BLaER1 treated with 17β-estradiol and CSF1 and Interleukin-3, amounts not matched to agents 10 nM and 100 nM (cell line): ENCODE measurements at regions not wholly inside any gene's neighbourhood (a gene's known extent, or its start where the extent isn't known, plus 50 kb on each side); places are given as distances from the start of the nearest gene placed in this dataset.

Experiments used
- H3K27ac ChIP-seq, 11 experiments: shearing (Covaris generic); formaldehyde crosslinking; 2 replicates each; pipeline ENCODE4 v1.8.1; 2022
- H3K27me3 ChIP-seq, 11 experiments: shearing (Covaris generic); formaldehyde crosslinking; 2 replicates each; pipeline ENCODE4 v1.8.1; 2022
- H3K36me3 ChIP-seq, 11 experiments: shearing (Covaris generic); formaldehyde crosslinking; 2 replicates each; pipeline ENCODE4 v1.8.1; 2022
- H3K4me1 ChIP-seq, 10 experiments: shearing (Covaris generic); formaldehyde crosslinking; 2 replicates each; pipeline ENCODE4 v1.8.1; 2022
- H3K4me2 ChIP-seq, 11 experiments: shearing (Covaris generic); formaldehyde crosslinking; 2 replicates each; pipeline ENCODE4 v1.8.1; 2022
- H3K4me3 ChIP-seq, 10 experiments: shearing (Covaris generic); formaldehyde crosslinking; 2 replicates each; pipeline ENCODE4 v1.8.1; 2022
- H3K9ac ChIP-seq, 11 experiments: shearing (Covaris generic); formaldehyde crosslinking; 2 replicates each; pipeline ENCODE4 v1.8.1; 2022
- H3K9me3 ChIP-seq, 11 experiments: shearing (Covaris generic); formaldehyde crosslinking; replicated peaks in 1 of 11; 2 replicates each; pipeline ENCODE4 v1.8.1; 2022
- H4K20me1 ChIP-seq, 11 experiments: shearing (Covaris generic); formaldehyde crosslinking; 2 replicates each; pipeline ENCODE4 v1.8.1; 2022
- Cebpa-rat ChIP-seq, 11 experiments: shearing (Covaris generic); IDR thresholded peaks; 2 replicates each; pipeline ENCODE4 v1.8.1; 2022

- no peak for TF ChIP-seq Cebpa-rat (IDR thresholded peaks at IDR 0.05)
- Histone ChIP-seq H3K27ac (no peak overlapping the region), H3K4me3 (no peak overlapping the region), H4K20me1 (no peaks in the 10 kb centered on the region), H3K4me2 (no peak overlapping the region), H3K27me3 (no peaks in the 10 kb centered on the region), H3K4me1 (no peaks in the 10 kb centered on the region), H3K9me3 (no peaks in the 10 kb centered on the region), H3K36me3 (no peaks in the 10 kb centered on the region), H3K9ac (no peak overlapping the region)
Observed at GRCh38 chr15:79595995-79596622, 164.0 kb downstream of the MINAR1 start.

- H4K20me1 ChIP-seq, result no peaks in the 10 kb centered on the region
- no peak overlapping the region for H3K4me2 ChIP-seq
- H3K27ac ChIP-seq, result no peak overlapping the region
- H3K4me1 ChIP-seq, result no peaks in the 10 kb centered on the region
- H3K36me3 ChIP-seq, result no peaks in the 10 kb centered on the region
- no peak overlapping the region for H3K4me3 ChIP-seq
- no peaks in the 10 kb centered on the region for H3K9me3 ChIP-seq
- no peak overlapping the region for H3K9ac ChIP-seq
- no peak for TF ChIP-seq Cebpa-rat (IDR thresholded peaks at IDR 0.05)
- H3K27me3 ChIP-seq, result no peaks in the 10 kb centered on the region
Observed at GRCh38 chr15:79598639-79599038, 166.5 kb downstream of the MINAR1 start.

GRCh38 chr15:79601405-79602086, 169.4 kb downstream of the MINAR1 start:
- Histone ChIP-seq H3K4me2 (no peak overlapping the region), H3K9me3 (no peaks in the 10 kb centered on the region), H3K27me3 (no peaks in the 10 kb centered on the region), H3K4me1 (no peaks in the 10 kb centered on the region), H3K9ac (no peak overlapping the region), H3K4me3 (no peak overlapping the region), H3K27ac (no peak overlapping the region), H4K20me1 (no peaks in the 10 kb centered on the region), H3K36me3 (no peaks in the 10 kb centered on the region)
- TF ChIP-seq Cebpa-rat (IDR thresholded peaks at IDR 0.05), result no peak

- Histone ChIP-seq H4K20me1 (no peaks in the 10 kb centered on the region), H3K4me3 (no peak overlapping the region), H3K9me3 (no peaks in the 10 kb centered on the region), H3K27me3 (no peaks in the 10 kb centered on the region), H3K4me2 (no peak overlapping the region), H3K36me3 (no peaks in the 10 kb centered on the region), H3K4me1 (no peaks in the 10 kb centered on the region), H3K27ac (no peak overlapping the region), H3K9ac (no peak overlapping the region)
- no peak for TF ChIP-seq Cebpa-rat (IDR thresholded peaks at IDR 0.05)
Observed at GRCh38 chr15:79602180-79602579, 170.0 kb downstream of the MINAR1 start.

- Histone ChIP-seq H3K9me3 (no peaks in the 10 kb centered on the region), H3K27ac (no peak overlapping the region)
Observed at GRCh38 chr15:79602731-79603130, 170.6 kb downstream of the MINAR1 start.

GRCh38 chr15:79606831-79607355, 174.8 kb downstream of the MINAR1 start:
- Histone ChIP-seq H4K20me1 (no peaks in the 10 kb centered on the region), H3K4me3 (no peak overlapping the region), H3K9ac (no peak overlapping the region), H3K27ac (no peak overlapping the region), H3K27me3 (no peaks in the 10 kb centered on the region), H3K4me1 (no peaks in the 10 kb centered on the region), H3K36me3 (no peaks in the 10 kb centered on the region), H3K4me2 (no peak overlapping the region), H3K9me3 (no peaks in the 10 kb centered on the region)
- TF ChIP-seq Cebpa-rat (IDR thresholded peaks at IDR 0.05), result no peak

More at GRCh38 chr15:79602731-79603130, 170.6 kb downstream of the MINAR1 start:
- H3K4me1 ChIP-seq, result no peaks in the 10 kb centered on the region
- H3K4me3 ChIP-seq, result no peak overlapping the region
- no peaks in the 10 kb centered on the region for H3K36me3 ChIP-seq
- H3K9ac ChIP-seq, result no peak overlapping the region
- H4K20me1 ChIP-seq, result no peaks in the 10 kb centered on the region
- H3K4me2 ChIP-seq, result no peak overlapping the region
- H3K27me3 ChIP-seq, result no peaks in the 10 kb centered on the region
- no peak for TF ChIP-seq Cebpa-rat (IDR thresholded peaks at IDR 0.05)

GRCh38 chr15:79608066-79608864, 176.1 kb downstream of the MINAR1 start:
- Histone ChIP-seq H3K27ac (no peak overlapping the region), H3K4me1 (no peaks in the 10 kb centered on the region), H3K9me3 (no peaks in the 10 kb centered on the region), H3K4me2 (no peak overlapping the region), H4K20me1 (no peaks in the 10 kb centered on the region), H3K36me3 (no peaks in the 10 kb centered on the region), H3K9ac (no peak overlapping the region), H3K27me3 (no peaks in the 10 kb centered on the region), H3K4me3 (no peak overlapping the region)
- no peak for TF ChIP-seq Cebpa-rat (IDR thresholded peaks at IDR 0.05)

GRCh38 chr15:79609506-79609905, 177.4 kb downstream of the MINAR1 start:
- no peaks in the 10 kb centered on the region for H3K27me3 ChIP-seq
- no peak for TF ChIP-seq Cebpa-rat (IDR thresholded peaks at IDR 0.05)

GRCh38 chr15:79610021-79610420, 177.9 kb downstream of the MINAR1 start:
- H3K36me3 ChIP-seq, result no peaks in the 10 kb centered on the region
- no peak overlapping the region for H3K9ac ChIP-seq
- no peak overlapping the region for H3K4me3 ChIP-seq
- no peaks in the 10 kb centered on the region for H3K27me3 ChIP-seq
- no peak overlapping the region for H3K4me2 ChIP-seq
- H3K4me1 ChIP-seq, result no peaks in the 10 kb centered on the region
- no peaks in the 10 kb centered on the region for H3K9me3 ChIP-seq
- no peak for TF ChIP-seq Cebpa-rat (IDR thresholded peaks at IDR 0.05)
- H3K27ac ChIP-seq, result no peak overlapping the region
- no peaks in the 10 kb centered on the region for H4K20me1 ChIP-seq

More at GRCh38 chr15:79609506-79609905, 177.4 kb downstream of the MINAR1 start:
- H3K4me1 ChIP-seq, result no peaks in the 10 kb centered on the region
- no peaks in the 10 kb centered on the region for H4K20me1 ChIP-seq
- no peak overlapping the region for H3K4me2 ChIP-seq
- H3K4me3 ChIP-seq, result no peak overlapping the region
- no peak overlapping the region for H3K27ac ChIP-seq
- no peaks in the 10 kb centered on the region for H3K36me3 ChIP-seq
- no peaks in the 10 kb centered on the region for H3K9me3 ChIP-seq
- no peak overlapping the region for H3K9ac ChIP-seq
